OCI-LY7 (cell line): ENCODE measurements at regions not wholly inside any gene's neighbourhood (a gene's known extent, or its start where the extent isn't known, plus 50 kb on each side); places are given as distances from the start of the nearest gene placed in this dataset.

Source experiments
- BruUV-seq: library from RNA; stranded (reverse); fragments of 400-500 nt; replicated peaks from 2 replicates; lab custom pipeline; 2021; lab: Mats Ljungman, UMichigan
- CTCF ChIA-PET: fragments of 300-600 bp; sonication (Branson Sonifier 250); formaldehyde crosslinking; loops from one replicate; lab custom pipeline; 2022; ENCODE audit warnings: antibody characterized with exemption; ENCODE audit not compliant: unreplicated experiment; lab: Charles Lee
- POLR2A ChIA-PET: fragments of 300-600 bp; sonication (Branson Sonifier 250); formaldehyde crosslinking; loops from one replicate; lab custom pipeline; 2022; ENCODE audit warnings: antibody characterized with exemption; lab: Charles Lee
- DNase-seq: peaks from one replicate; pipeline ENCODE4 v3.0.0-alpha.2; 2015; ENCODE audit warnings: low spot score
- H2AFZ ChIP-seq: fragments of 200-600 bp; sonication (generic), shearing (Covaris generic); 2 replicates; pipeline ENCODE4 v1.6.1; 2014; ENCODE audit warnings: mild to moderate bottlenecking, antibody characterized with exemption, low read length, moderate library complexity
- H3K27ac ChIP-seq: fragments of 200-600 bp; sonication (generic); 2 replicates; pipeline ENCODE4 v1.5.1; 2014; ENCODE audit warnings: mixed run types, low read depth, mild to moderate bottlenecking, moderate library complexity, low read length, inconsistent platforms; ENCODE audit not compliant: poor library complexity, severe bottlenecking
- H3K36me3 ChIP-seq: fragments of 200-600 bp; sonication (generic); 2 replicates; pipeline ENCODE4 v1.6.1; 2014; ENCODE audit warnings: mild to moderate bottlenecking, antibody characterized with exemption, low read length, moderate library complexity, mixed read lengths; ENCODE audit not compliant: insufficient read depth
- H3K4me1 ChIP-seq: fragments of 200-600 bp; sonication (generic); 2 replicates; pipeline ENCODE4 v1.5.1; 2014; ENCODE audit warnings: mild to moderate bottlenecking, low read length; ENCODE audit not compliant: insufficient read depth, poor library complexity, severe bottlenecking
- H3K4me2 ChIP-seq: fragments of 200-600 bp; sonication (generic); 2 replicates; pipeline ENCODE4 v1.6.1; 2014; ENCODE audit warnings: mild to moderate bottlenecking, low read length
- H3K4me3 ChIP-seq: fragments of 200-600 bp; sonication (generic); 2 replicates; pipeline ENCODE4 v1.5.1; 2014; ENCODE audit warnings: mild to moderate bottlenecking, low read depth, low read length; ENCODE audit not compliant: poor library complexity, severe bottlenecking
- H3K79me2 ChIP-seq: fragments of 200-600 bp; sonication (generic); 2 replicates; pipeline ENCODE4 v1.6.1; 2016; ENCODE audit warnings: low read depth, mild to moderate bottlenecking, low read length, moderate library complexity, mixed read lengths; ENCODE audit not compliant: insufficient read depth
- H3K9me2 ChIP-seq: fragments of 200-600 bp; sonication (generic); 2 replicates; pipeline ENCODE4 v1.6.1; 2016; ENCODE audit warnings: mild to moderate bottlenecking, low read length, mixed read lengths; ENCODE audit not compliant: insufficient read depth
- H3K9me3 ChIP-seq: fragments of 200-600 bp; sonication (generic); 2 replicates; pipeline ENCODE4 v1.6.1; 2014; ENCODE audit warnings: mild to moderate bottlenecking, mixed run types, low read length, mixed read lengths
- H4K20me1 ChIP-seq: fragments of 200-600 bp; sonication (generic); 2 replicates; pipeline ENCODE4 v1.6.1; 2014; ENCODE audit warnings: mild to moderate bottlenecking, antibody characterized with exemption, low read length, moderate library complexity, mixed read lengths; ENCODE audit not compliant: insufficient read depth
- CTCF ChIP-seq: fragments of 200-600 bp; sonication (generic); conservative IDR thresholded peaks from 2 replicates; pipeline ENCODE4 v1.5.1; 2014; ENCODE audit warnings: mild to moderate bottlenecking, antibody characterized with exemption, low read length, moderate library complexity, mixed read lengths
- EZH2phosphoT487 ChIP-seq: fragments of 200-600 bp; sonication (generic); IDR thresholded peaks from 2 replicates; pipeline ENCODE4 v1.6.1; 2018; ENCODE audit warnings: low read depth, borderline replicate concordance, mild to moderate bottlenecking, mixed run types, antibody characterized with exemption, low read length, moderate library complexity, mixed read lengths
- intact Hi-C: fragments of 100-400 bp; cut with micrococcal nuclease; formaldehyde crosslinking; loops from one replicate; pipeline ENCODE4 v1.10.0; 2022; ENCODE audit not compliant: unreplicated experiment

DNA sequence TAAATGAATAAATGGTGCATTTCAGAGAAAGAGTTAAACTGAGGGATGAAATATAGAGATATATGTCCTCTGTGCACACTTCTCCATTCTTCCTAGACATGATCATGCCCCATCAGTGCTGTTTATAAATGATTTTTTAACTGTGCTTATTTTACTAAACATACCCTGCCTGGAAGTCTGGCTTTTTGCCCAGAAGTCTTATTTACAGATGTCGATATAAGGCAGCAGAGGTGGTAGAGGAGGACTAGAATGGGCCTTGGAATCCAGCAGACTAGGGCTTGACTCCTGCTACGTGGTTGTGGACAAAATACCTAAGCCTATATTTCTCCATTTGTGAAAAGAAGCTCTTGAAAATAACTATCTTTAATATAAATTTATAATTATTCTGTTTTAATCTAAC, 355.5 kb downstream of the RAD51AP2 start:
- DNase-seq: no peak
- no peak for TF ChIP-seq EZH2phosphoT487
- no peak for TF ChIP-seq CTCF
- POLR2A ChIA-PET: no interaction called here
- intact Hi-C loops: loop anchor here (5.0 to 10.0 kb wide), 3 partner anchors 40 to 538 kb away; partner anchors contain the start of gene RAD51AP2
- Histone ChIP-seq H3K4me1 (peaks cover 16% of the 10 kb centered on the region), H3K9me3 (no peaks in the 10 kb centered on the region), H3K4me2 (no peak overlapping the region), H3K9me2 (no peaks in the 10 kb centered on the region), H3K4me3 (no peak overlapping the region), H3K79me2 (no peaks in the 10 kb centered on the region), H2AFZ (no peak overlapping the region), H3K36me3 (no peaks in the 10 kb centered on the region), H4K20me1 (no peaks in the 10 kb centered on the region), H3K27ac (no peak overlapping the region)
- CTCF ChIA-PET: no interaction called here
- no TSS peak for BruUV-seq

GRCh38 chr2:17160594-17160993, 357.6 kb downstream of the RAD51AP2 start:
- H3K4me3 ChIP-seq: no peak overlapping the region
- no peaks in the 10 kb centered on the region for H3K36me3 ChIP-seq
- peak overlapping the region; percentile 17 for H3K27ac ChIP-seq
- DNase-seq: peak; percentile 47
- peak overlapping the region; percentile 18 for H3K4me2 ChIP-seq
- H3K4me1 ChIP-seq: peaks cover 16% of the 10 kb centered on the region
- no peaks in the 10 kb centered on the region for H4K20me1 ChIP-seq
- H3K9me3 ChIP-seq: no peaks in the 10 kb centered on the region
- intact Hi-C loops: loop anchor here (5.0 to 10.0 kb wide), 3 partner anchors 42 to 536 kb away; partner anchors contain the start of gene RAD51AP2
- POLR2A ChIA-PET: interaction anchor here (0.7 to 3.0 kb wide), 10 partner anchors 8 to 544 kb away, joined by 3 to 13 read pairs (median 4); no protein-coding TSS in a partner anchor
- BruUV-seq: no TSS peak
- peak overlapping the region; percentile 70; the same call in 1 of the 2 replicates for H2AFZ ChIP-seq
- CTCF ChIA-PET: no interaction called here
- H3K9me2 ChIP-seq: no peaks in the 10 kb centered on the region
- TF ChIP-seq EZH2phosphoT487 (no peak), CTCF (no peak)
- no peaks in the 10 kb centered on the region for H3K79me2 ChIP-seq

DNA sequence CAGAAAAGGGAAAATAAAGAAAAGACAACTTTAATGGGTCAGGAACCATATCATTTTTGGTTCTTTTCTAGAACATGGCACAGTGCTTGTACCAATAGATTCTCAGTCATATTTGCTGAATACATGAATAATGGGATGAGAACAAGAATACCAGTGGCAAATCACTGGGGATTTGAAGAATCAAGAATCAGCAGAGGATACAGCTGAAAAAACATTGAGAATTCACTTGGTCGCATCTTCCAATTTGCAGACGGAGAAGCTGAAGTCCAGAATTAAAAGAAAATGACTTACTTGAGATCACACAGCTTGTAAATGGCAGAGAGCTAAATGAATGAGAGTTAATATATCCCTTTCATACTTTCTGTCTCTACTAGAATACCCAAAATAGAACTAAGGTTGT, 362.2 kb downstream of the RAD51AP2 start:
- ChIA-PET CTCF (no interaction called here), POLR2A (interaction anchor here (0.6 kb wide), 1 partner anchor 16 kb away, joined by 3 read pairs; no protein-coding TSS in a partner anchor)
- Histone ChIP-seq H3K4me2 (no peak overlapping the region), H4K20me1 (no peaks in the 10 kb centered on the region), H2AFZ (no peak overlapping the region), H3K9me3 (no peaks in the 10 kb centered on the region), H3K4me1 (peaks cover 15% of the 10 kb centered on the region), H3K9me2 (no peaks in the 10 kb centered on the region), H3K4me3 (no peak overlapping the region), H3K27ac (no peak overlapping the region), H3K36me3 (no peaks in the 10 kb centered on the region), H3K79me2 (no peaks in the 10 kb centered on the region)
- no TSS peak for BruUV-seq
- DNase-seq: no peak
- TF ChIP-seq EZH2phosphoT487: no peak
- TF ChIP-seq CTCF: no peak
- intact Hi-C loops: no loop called here
